ENCODE measurements at regions not wholly inside any gene's neighbourhood (a gene's known extent, or its start where the extent isn't known, plus 50 kb on each side); places are given as distances from the start of the nearest gene placed in this dataset.

- Histone ChIP-seq H3K4me3 (ENCODE audit: low read length) (no peak overlapping the region), H3K27me3 (ENCODE audit: control insufficient read depth in 2 of 2, insufficient read depth in 2 of 2, low read length in 2 of 2) (no peaks in the 10 kb centered on the region), H3K9me3 (ENCODE audit: control insufficient read depth in 2 of 3, low read length in 3 of 3) (no peaks in the 10 kb centered on the region), H3K27ac (ENCODE audit: low read depth, low read length) (no peak overlapping the region), H3K4me1 (ENCODE audit: control insufficient read depth in 2 of 2, insufficient read depth in 2 of 2, low read length in 2 of 2) (no peaks in the 10 kb centered on the region), H3K36me3 (ENCODE audit: control insufficient read depth in 2 of 3, insufficient read depth in 3 of 3, low read length in 3 of 3) (no peaks in the 10 kb centered on the region)
- Mint-ChIP-seq H3K36me3 (peaks cover 0 to 5% (median 0%) of the 10 kb centered on the region in 5 donors), H3K27me3 (peaks cover 14 to 69% (median 44%) of the 10 kb centered on the region in 5 donors), H3K4me3 (peak overlapping the region in 3 of 10 donors; percentile 11 to 43 (median 20)), H3K4me1 (peaks cover 0 to 1% (median 0%) of the 10 kb centered on the region in 7 donors), H3K27ac (no peak overlapping the region), H3K9me3 (no peaks in the 10 kb centered on the region)
- DNase-seq (no peak), ATAC-seq (no peak)
- ChIA-PET CTCF (no interaction called here), POLR2A (no interaction called here)
- intact Hi-C loops (cut with micrococcal nuclease): no loop called here
Observed at GRCh38 chr11:134471716-134472455, 59.8 kb upstream of the B3GAT1 start.

GRCh38 chr11:134471087-134471715 lies 59.2 kb upstream of the B3GAT1 start:
- CTCF ChIA-PET: no interaction called here
- POLR2A ChIA-PET: no interaction called here
- H3K36me3 ChIP-seq (ENCODE audit: control insufficient read depth in 2 of 3, insufficient read depth in 3 of 3, low read length in 3 of 3): no peaks in the 10 kb centered on the region
- peak overlapping the region in 3 of 10 donors; percentile 11 to 43 (median 20) for H3K4me3 Mint-ChIP-seq
- H3K27ac Mint-ChIP-seq: no peak overlapping the region
- H3K9me3 ChIP-seq (ENCODE audit: control insufficient read depth in 2 of 3, low read length in 3 of 3): no peaks in the 10 kb centered on the region
- H3K27ac ChIP-seq (ENCODE audit: low read depth, low read length): no peak overlapping the region
- H3K4me1 ChIP-seq (ENCODE audit: control insufficient read depth in 2 of 2, insufficient read depth in 2 of 2, low read length in 2 of 2): no peaks in the 10 kb centered on the region
- peaks cover 0 to 1% (median 0%) of the 10 kb centered on the region in 7 donors for H3K4me1 Mint-ChIP-seq
- peaks cover 0 to 5% (median 0%) of the 10 kb centered on the region in 5 donors for H3K36me3 Mint-ChIP-seq
- no peaks in the 10 kb centered on the region for H3K27me3 ChIP-seq (ENCODE audit: control insufficient read depth in 2 of 2, insufficient read depth in 2 of 2, low read length in 2 of 2)
- ATAC-seq (no peak), DNase-seq (no peak)
- H3K27me3 Mint-ChIP-seq: peaks cover 10 to 66% (median 37%) of the 10 kb centered on the region in 5 donors
- intact Hi-C loops (cut with micrococcal nuclease): no loop called here
- H3K9me3 Mint-ChIP-seq: no peaks in the 10 kb centered on the region
- H3K4me3 ChIP-seq (ENCODE audit: low read length): no peak overlapping the region

GRCh38 chr11:134470238-134470637 lies 58.2 kb upstream of the B3GAT1 start:
- DNase-seq: no peak
- H3K27ac Mint-ChIP-seq: no peak overlapping the region
- peaks cover 17 to 64% (median 34%) of the 10 kb centered on the region in 5 donors for H3K27me3 Mint-ChIP-seq
- H3K9me3 Mint-ChIP-seq: no peaks in the 10 kb centered on the region
- Histone ChIP-seq H3K4me1 (ENCODE audit: control insufficient read depth in 2 of 2, insufficient read depth in 2 of 2, low read length in 2 of 2) (no peaks in the 10 kb centered on the region), H3K9me3 (ENCODE audit: control insufficient read depth in 2 of 3, low read length in 3 of 3) (no peaks in the 10 kb centered on the region), H3K4me3 (ENCODE audit: low read length) (no peak overlapping the region), H3K27me3 (ENCODE audit: control insufficient read depth in 2 of 2, insufficient read depth in 2 of 2, low read length in 2 of 2) (no peaks in the 10 kb centered on the region), H3K36me3 (ENCODE audit: control insufficient read depth in 2 of 3, insufficient read depth in 3 of 3, low read length in 3 of 3) (no peaks in the 10 kb centered on the region), H3K27ac (ENCODE audit: low read depth, low read length) (no peak overlapping the region)
- peaks cover 0 to 5% (median 0%) of the 10 kb centered on the region in 5 donors for H3K36me3 Mint-ChIP-seq
- H3K4me3 Mint-ChIP-seq: no peak overlapping the region
- CTCF ChIA-PET: no interaction called here
- H3K4me1 Mint-ChIP-seq: peaks cover 0 to 1% (median 0%) of the 10 kb centered on the region in 7 donors
- POLR2A ChIA-PET: no interaction called here
- intact Hi-C loops (cut with micrococcal nuclease): no loop called here
- ATAC-seq: no peak

GRCh38 chr11:134469627-134470026 lies 57.6 kb upstream of the B3GAT1 start:
- no peak overlapping the region for H3K27ac Mint-ChIP-seq
- no peaks in the 10 kb centered on the region for H3K4me1 ChIP-seq (ENCODE audit: control insufficient read depth in 2 of 2, insufficient read depth in 2 of 2, low read length in 2 of 2)
- peaks cover 0 to 5% (median 0%) of the 10 kb centered on the region in 5 donors for H3K36me3 Mint-ChIP-seq
- no peaks in the 10 kb centered on the region for H3K9me3 ChIP-seq (ENCODE audit: control insufficient read depth in 2 of 3, low read length in 3 of 3)
- POLR2A ChIA-PET: no interaction called here
- H3K27ac ChIP-seq (ENCODE audit: low read depth, low read length): no peak overlapping the region
- peaks cover 0 to 1% (median 0%) of the 10 kb centered on the region in 7 donors for H3K4me1 Mint-ChIP-seq
- no peaks in the 10 kb centered on the region for H3K9me3 Mint-ChIP-seq
- no peak overlapping the region for H3K4me3 ChIP-seq (ENCODE audit: low read length)
- H3K27me3 ChIP-seq (ENCODE audit: control insufficient read depth in 2 of 2, insufficient read depth in 2 of 2, low read length in 2 of 2): no peaks in the 10 kb centered on the region
- DNase-seq (no peak), ATAC-seq (no peak)
- peaks cover 22 to 62% (median 37%) of the 10 kb centered on the region in 5 donors for H3K27me3 Mint-ChIP-seq
- intact Hi-C loops (cut with micrococcal nuclease): no loop called here
- H3K36me3 ChIP-seq (ENCODE audit: control insufficient read depth in 2 of 3, insufficient read depth in 3 of 3, low read length in 3 of 3): no peaks in the 10 kb centered on the region
- H3K4me3 Mint-ChIP-seq: no peak overlapping the region
- CTCF ChIA-PET: no interaction called here

- Histone ChIP-seq H3K36me3 (ENCODE audit: control insufficient read depth in 2 of 3, insufficient read depth in 3 of 3, low read length in 3 of 3) (no peaks in the 10 kb centered on the region), H3K4me3 (ENCODE audit: low read length) (no peak overlapping the region), H3K4me1 (ENCODE audit: control insufficient read depth in 2 of 2, insufficient read depth in 2 of 2, low read length in 2 of 2) (no peaks in the 10 kb centered on the region), H3K27me3 (ENCODE audit: control insufficient read depth in 2 of 2, insufficient read depth in 2 of 2, low read length in 2 of 2) (no peaks in the 10 kb centered on the region), H3K9me3 (ENCODE audit: control insufficient read depth in 2 of 3, low read length in 3 of 3) (no peaks in the 10 kb centered on the region), H3K27ac (ENCODE audit: low read depth, low read length) (no peak overlapping the region)
- no peak overlapping the region for H3K27ac Mint-ChIP-seq
- intact Hi-C loops (cut with micrococcal nuclease): no loop called here
- H3K4me3 Mint-ChIP-seq: no peak overlapping the region
- POLR2A ChIA-PET: no interaction called here
- CTCF ChIA-PET: no interaction called here
- H3K27me3 Mint-ChIP-seq: peaks cover 25 to 61% (median 41%) of the 10 kb centered on the region in 5 donors
- H3K36me3 Mint-ChIP-seq: peaks cover 0 to 2% (median 0%) of the 10 kb centered on the region in 5 donors
- peaks cover 0 to 1% (median 0%) of the 10 kb centered on the region in 7 donors for H3K4me1 Mint-ChIP-seq
- ATAC-seq (no peak), DNase-seq (no peak)
- H3K9me3 Mint-ChIP-seq: no peaks in the 10 kb centered on the region
Observed at GRCh38 chr11:134468796-134469195, 56.8 kb upstream of the B3GAT1 start.

- H3K27me3 ChIP-seq (ENCODE audit: control insufficient read depth in 2 of 2, insufficient read depth in 2 of 2, low read length in 2 of 2): no peaks in the 10 kb centered on the region
- CTCF ChIA-PET: no interaction called here
Observed at GRCh38 chr11:134468081-134468668, 56.1 kb upstream of the B3GAT1 start.

More at GRCh38 chr11:134468081-134468668, 56.1 kb upstream of the B3GAT1 start:
- POLR2A ChIA-PET: no interaction called here
- H3K27me3 Mint-ChIP-seq: peaks cover 27 to 58% (median 35%) of the 10 kb centered on the region in 5 donors
- Histone ChIP-seq H3K9me3 (ENCODE audit: control insufficient read depth in 2 of 3, low read length in 3 of 3) (no peaks in the 10 kb centered on the region), H3K36me3 (ENCODE audit: control insufficient read depth in 2 of 3, insufficient read depth in 3 of 3, low read length in 3 of 3) (no peaks in the 10 kb centered on the region), H3K4me3 (ENCODE audit: low read length) (no peak overlapping the region), H3K27ac (ENCODE audit: low read depth, low read length) (no peak overlapping the region), H3K4me1 (ENCODE audit: control insufficient read depth in 2 of 2, insufficient read depth in 2 of 2, low read length in 2 of 2) (no peaks in the 10 kb centered on the region)
- H3K4me3 Mint-ChIP-seq: no peak overlapping the region
- no peaks in the 10 kb centered on the region for H3K36me3 Mint-ChIP-seq
- H3K9me3 Mint-ChIP-seq: no peaks in the 10 kb centered on the region
- DNase-seq: no peak
- no peak for ATAC-seq
- intact Hi-C loops (cut with micrococcal nuclease): no loop called here
- H3K4me1 Mint-ChIP-seq: peaks cover 0 to 1% (median 0%) of the 10 kb centered on the region in 7 donors
- H3K27ac Mint-ChIP-seq: no peak overlapping the region

Data from naive thymus-derived CD4-positive, alpha-beta T cell (primary cell).